WTC11 (cell line): ENCODE measurements at regions not wholly inside any gene's neighbourhood (a gene's known extent, or its start where the extent isn't known, plus 50 kb on each side); places are given as distances from the start of the nearest gene placed in this dataset.

Experiments used
- ATAC-seq: fragments of 200-7000 bp; cut with Tn5 transposase; 2 replicates; pipeline ENCODE4 v1.10.0; 2021; ENCODE audit warnings: mild to moderate bottlenecking, moderate library complexity
- CTCF ChIA-PET: fragments of 300-600 bp; sonication (Branson Sonifier 250); formaldehyde crosslinking; loops from one replicate; lab custom pipeline; 2021; ENCODE audit warnings: antibody characterized with exemption; lab: Charles Lee
- POLR2A ChIA-PET: fragments of 350-600 bp; sonication (Branson Sonifier 250); formaldehyde crosslinking; loops from one replicate; lab custom pipeline; 2021; ENCODE audit warnings: antibody characterized with exemption; lab: Charles Lee
- DNase-seq: peaks from one replicate; pipeline ENCODE4 v3.0.0; 2021; ENCODE audit warnings: low spot score
- H3K27ac Mint-ChIP-seq: 2 replicates; pipeline ENCODE4 v1.8.0; 2021; ENCODE audit warnings: mixed read lengths
- H3K27me3 Mint-ChIP-seq: 2 replicates; pipeline ENCODE4 v1.8.0; 2021; ENCODE audit warnings: low read depth, mild to moderate bottlenecking, moderate library complexity, mixed read lengths
- H3K36me3 Mint-ChIP-seq: 2 replicates; pipeline ENCODE4 v1.8.0; 2021; ENCODE audit warnings: mixed read lengths
- H3K4me1 Mint-ChIP-seq: 2 replicates; pipeline ENCODE4 v1.8.0; 2022; ENCODE audit warnings: mixed read lengths
- H3K4me3 Mint-ChIP-seq: 2 replicates; pipeline ENCODE4 v1.8.0; 2021; ENCODE audit warnings: mild to moderate bottlenecking, moderate library complexity, mixed read lengths
- H3K9me3 Mint-ChIP-seq: 2 replicates; pipeline ENCODE4 v1.8.0; 2021; ENCODE audit warnings: mixed read lengths
- AFF4 ChIP-seq: sonication (generic); formaldehyde crosslinking; IDR thresholded peaks from 2 replicates; pipeline ENCODE4 v1.8.1; 2023; ENCODE audit warnings: mild to moderate bottlenecking, missing genetic modification reagents, borderline replicate concordance
- ATF1 ChIP-seq: sonication (generic); formaldehyde crosslinking; IDR thresholded peaks from 2 replicates; pipeline ENCODE4 v1.8.1; 2023; ENCODE audit warnings: mild to moderate bottlenecking, moderate library complexity, missing genetic modification reagents
- ATF2 ChIP-seq: sonication (generic); formaldehyde crosslinking; IDR thresholded peaks from 2 replicates; pipeline ENCODE4 v1.8.1; 2022; ENCODE audit warnings: low read depth, missing genetic modification reagents, borderline replicate concordance
- ETV6 ChIP-seq: sonication (generic); formaldehyde crosslinking; IDR thresholded peaks from 2 replicates; pipeline ENCODE4 v1.8.1; 2022; ENCODE audit warnings: mild to moderate bottlenecking, missing genetic modification reagents
- FOXJ3 ChIP-seq: sonication (generic); formaldehyde crosslinking; IDR thresholded peaks from 2 replicates; pipeline ENCODE4 v1.9.0; 2021; ENCODE audit warnings: missing genetic modification reagents, mild to moderate bottlenecking, borderline replicate concordance
- HMGA2 ChIP-seq: fragments of 250-450 bp; sonication (Bioruptor Pico); IDR thresholded peaks from 2 replicates; pipeline ENCODE4 v1.4.0; 2021; ENCODE audit warnings: mild to moderate bottlenecking, moderate library complexity
- NR3C1 ChIP-seq: sonication (generic); formaldehyde crosslinking; conservative IDR thresholded peaks from 2 replicates; pipeline ENCODE4 v1.8.1; 2023; ENCODE audit warnings: low read depth, mild to moderate bottlenecking, missing genetic modification reagents
- PRDM15 ChIP-seq: sonication (generic); formaldehyde crosslinking; IDR thresholded peaks from 2 replicates; pipeline ENCODE4 v1.8.0; 2022; ENCODE audit warnings: missing genetic modification reagents
- SMAD4 ChIP-seq: sonication (generic); formaldehyde crosslinking; IDR thresholded peaks from 2 replicates; pipeline ENCODE4 v1.8.0; 2022; ENCODE audit warnings: mild to moderate bottlenecking, missing genetic modification reagents
- SP1 ChIP-seq: sonication (generic); formaldehyde crosslinking; conservative IDR thresholded peaks from 2 replicates; pipeline ENCODE4 v1.8.1; 2022; ENCODE audit warnings: missing genetic modification reagents
- USF2 ChIP-seq: sonication (generic); formaldehyde crosslinking; IDR thresholded peaks from 2 replicates; pipeline ENCODE4 v1.8.1; 2023; ENCODE audit warnings: mild to moderate bottlenecking, missing genetic modification reagents, moderate library complexity
- ZNF512 ChIP-seq: sonication (generic); formaldehyde crosslinking; IDR thresholded peaks from 2 replicates; pipeline ENCODE4 v1.8.1; 2022; ENCODE audit warnings: missing genetic modification reagents, borderline replicate concordance
- ZNF671 ChIP-seq: fragments of 250-450 bp; sonication (Bioruptor Pico); IDR thresholded peaks from 2 replicates; pipeline ENCODE4 v1.8.0; 2021; ENCODE audit warnings: mild to moderate bottlenecking
- ZSCAN18 ChIP-seq: fragments of 250-450 bp; sonication (Bioruptor Pico); IDR thresholded peaks from 2 replicates; pipeline ENCODE4 v2.1.2; 2022; ENCODE audit warnings: mild to moderate bottlenecking, moderate library complexity
- TF ChIP-seq, protein P1 (sequence below): sonication (generic); formaldehyde crosslinking; IDR thresholded peaks from 2 replicates; pipeline ENCODE4 v1.8.1; 2023; ENCODE audit warnings: mild to moderate bottlenecking, missing genetic modification reagents
- TF ChIP-seq, protein P2 (sequence below): sonication (generic); formaldehyde crosslinking; IDR thresholded peaks from 2 replicates; pipeline ENCODE4 v1.8.1; 2022; ENCODE audit warnings: mild to moderate bottlenecking, missing genetic modification reagents, moderate library complexity, borderline replicate concordance
- TF ChIP-seq, protein P3 (sequence below): sonication (generic); formaldehyde crosslinking; IDR thresholded peaks from 2 replicates; pipeline ENCODE4 v1.8.1; 2023; ENCODE audit warnings: mild to moderate bottlenecking, missing genetic modification reagents, moderate library complexity

GRCh38 chr14:26026384-26026783, 571.4 kb downstream of the NOVA1 start (continued):
- TF ChIP-seq AFF4 (CRISPR knock-in tag): no peak
- TF ChIP-seq, protein P1, sequence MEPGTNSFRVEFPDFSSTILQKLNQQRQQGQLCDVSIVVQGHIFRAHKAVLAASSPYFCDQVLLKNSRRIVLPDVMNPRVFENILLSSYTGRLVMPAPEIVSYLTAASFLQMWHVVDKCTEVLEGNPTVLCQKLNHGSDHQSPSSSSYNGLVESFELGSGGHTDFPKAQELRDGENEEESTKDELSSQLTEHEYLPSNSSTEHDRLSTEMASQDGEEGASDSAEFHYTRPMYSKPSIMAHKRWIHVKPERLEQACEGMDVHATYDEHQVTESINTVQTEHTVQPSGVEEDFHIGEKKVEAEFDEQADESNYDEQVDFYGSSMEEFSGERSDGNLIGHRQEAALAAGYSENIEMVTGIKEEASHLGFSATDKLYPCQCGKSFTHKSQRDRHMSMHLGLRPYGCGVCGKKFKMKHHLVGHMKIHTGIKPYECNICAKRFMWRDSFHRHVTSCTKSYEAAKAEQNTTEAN (CRISPR knock-in tag): no peak
- TF ChIP-seq ETV6 (CRISPR knock-in tag): no peak
- TF ChIP-seq ATF1 (CRISPR knock-in tag): no peak
- TF ChIP-seq ZNF671: no peak
- TF ChIP-seq FOXJ3 (CRISPR knock-in tag): no peak
- no peak for TF ChIP-seq ATF2
- TF ChIP-seq, protein P2, sequence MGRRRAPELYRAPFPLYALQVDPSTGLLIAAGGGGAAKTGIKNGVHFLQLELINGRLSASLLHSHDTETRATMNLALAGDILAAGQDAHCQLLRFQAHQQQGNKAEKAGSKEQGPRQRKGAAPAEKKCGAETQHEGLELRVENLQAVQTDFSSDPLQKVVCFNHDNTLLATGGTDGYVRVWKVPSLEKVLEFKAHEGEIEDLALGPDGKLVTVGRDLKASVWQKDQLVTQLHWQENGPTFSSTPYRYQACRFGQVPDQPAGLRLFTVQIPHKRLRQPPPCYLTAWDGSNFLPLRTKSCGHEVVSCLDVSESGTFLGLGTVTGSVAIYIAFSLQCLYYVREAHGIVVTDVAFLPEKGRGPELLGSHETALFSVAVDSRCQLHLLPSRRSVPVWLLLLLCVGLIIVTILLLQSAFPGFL: no peak
- TF ChIP-seq NR3C1: no peak
- TF ChIP-seq, all 79 proteins: peak for 0

DNA sequence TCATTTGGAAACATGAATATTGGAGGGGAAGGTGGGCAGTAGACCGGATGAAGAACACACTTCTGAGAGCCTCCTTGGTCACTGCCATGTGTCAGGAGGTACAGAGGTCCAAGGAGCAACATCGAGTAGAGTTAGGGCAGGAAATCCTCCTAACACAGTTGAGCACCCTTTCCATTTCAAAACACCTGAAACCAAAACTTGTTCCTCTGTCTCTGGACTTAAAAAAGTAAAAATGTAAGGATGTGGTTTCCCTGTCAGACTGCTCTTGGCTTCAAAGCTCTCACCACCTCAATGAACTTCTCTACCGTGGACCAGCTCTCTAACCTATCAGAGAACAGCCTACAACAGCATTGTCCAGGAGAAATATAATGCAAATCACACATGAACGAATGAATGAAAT, 573.9 kb downstream of the NOVA1 start:
- Mint-ChIP-seq H3K27ac (no peak overlapping the region), H3K9me3 (0 out of 2 replicates have a peak, but pooled peaks cover 5% of the 10 kb centered on the region), H3K4me1 (peaks cover 9% of the 10 kb centered on the region; the same call in 1 of the 2 replicates), H3K27me3 (no peaks in the 10 kb centered on the region; the same call in 1 of the 2 replicates), H3K4me3 (no peak overlapping the region), H3K36me3 (no peaks in the 10 kb centered on the region)
- no peak for ATAC-seq
- DNase-seq: no peak
- TF ChIP-seq, protein P2: no peak
- TF ChIP-seq, protein P3, sequence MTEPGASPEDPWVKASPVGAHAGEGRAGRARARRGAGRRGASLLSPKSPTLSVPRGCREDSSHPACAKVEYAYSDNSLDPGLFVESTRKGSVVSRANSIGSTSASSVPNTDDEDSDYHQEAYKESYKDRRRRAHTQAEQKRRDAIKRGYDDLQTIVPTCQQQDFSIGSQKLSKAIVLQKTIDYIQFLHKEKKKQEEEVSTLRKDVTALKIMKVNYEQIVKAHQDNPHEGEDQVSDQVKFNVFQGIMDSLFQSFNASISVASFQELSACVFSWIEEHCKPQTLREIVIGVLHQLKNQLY (CRISPR knock-in tag): no peak
- TF ChIP-seq ZNF512 (CRISPR knock-in tag): no peak
- no peak for TF ChIP-seq ZSCAN18 (CRISPR knock-in tag)
- TF ChIP-seq USF2 (CRISPR knock-in tag): no peak
- TF ChIP-seq SP1 (CRISPR knock-in tag): no peak
- TF ChIP-seq SMAD4: no peak
- TF ChIP-seq PRDM15 (CRISPR knock-in tag): no peak
- no peak for TF ChIP-seq HMGA2
- CTCF ChIA-PET: interaction anchor here (1.5 kb wide), 1 partner anchor 16 kb away, joined by 5 read pairs; no protein-coding TSS in a partner anchor
- POLR2A ChIA-PET: no interaction called here
